ENCODE measurements at regions not wholly inside any gene's neighbourhood (a gene's known extent, or its start where the extent isn't known, plus 50 kb on each side); places are given as distances from the start of the nearest gene placed in this dataset.

DNA sequence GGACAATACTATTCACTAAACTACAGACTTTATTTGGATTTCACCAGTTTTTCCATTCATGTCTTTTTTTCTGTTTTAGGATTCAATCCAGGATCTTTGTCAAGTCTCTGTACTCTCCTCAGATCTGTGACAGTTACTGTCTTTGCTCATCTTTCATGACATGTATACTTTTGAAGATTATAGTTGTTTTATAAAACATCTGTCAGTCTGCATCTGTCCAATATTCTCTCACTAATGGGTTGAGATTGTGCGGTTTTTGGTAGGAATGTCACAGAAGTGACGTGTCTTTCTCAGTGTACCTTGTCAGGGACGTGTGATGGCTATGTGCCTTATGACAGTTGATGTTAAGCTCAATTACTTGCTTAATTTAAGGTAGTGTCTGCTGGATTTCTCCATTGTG lies 124.9 kb upstream of the TPK1 start:
- DNase-seq (ENCODE audit: extremely low read depth, low read depth): no peak
- TF ChIP-seq, protein P1, sequence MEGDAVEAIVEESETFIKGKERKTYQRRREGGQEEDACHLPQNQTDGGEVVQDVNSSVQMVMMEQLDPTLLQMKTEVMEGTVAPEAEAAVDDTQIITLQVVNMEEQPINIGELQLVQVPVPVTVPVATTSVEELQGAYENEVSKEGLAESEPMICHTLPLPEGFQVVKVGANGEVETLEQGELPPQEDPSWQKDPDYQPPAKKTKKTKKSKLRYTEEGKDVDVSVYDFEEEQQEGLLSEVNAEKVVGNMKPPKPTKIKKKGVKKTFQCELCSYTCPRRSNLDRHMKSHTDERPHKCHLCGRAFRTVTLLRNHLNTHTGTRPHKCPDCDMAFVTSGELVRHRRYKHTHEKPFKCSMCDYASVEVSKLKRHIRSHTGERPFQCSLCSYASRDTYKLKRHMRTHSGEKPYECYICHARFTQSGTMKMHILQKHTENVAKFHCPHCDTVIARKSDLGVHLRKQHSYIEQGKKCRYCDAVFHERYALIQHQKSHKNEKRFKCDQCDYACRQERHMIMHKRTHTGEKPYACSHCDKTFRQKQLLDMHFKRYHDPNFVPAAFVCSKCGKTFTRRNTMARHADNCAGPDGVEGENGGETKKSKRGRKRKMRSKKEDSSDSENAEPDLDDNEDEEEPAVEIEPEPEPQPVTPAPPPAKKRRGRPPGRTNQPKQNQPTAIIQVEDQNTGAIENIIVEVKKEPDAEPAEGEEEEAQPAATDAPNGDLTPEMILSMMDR (IDR thresholded peaks at IDR 0.05; ENCODE audit: low read depth, low read length): no peak

DNA sequence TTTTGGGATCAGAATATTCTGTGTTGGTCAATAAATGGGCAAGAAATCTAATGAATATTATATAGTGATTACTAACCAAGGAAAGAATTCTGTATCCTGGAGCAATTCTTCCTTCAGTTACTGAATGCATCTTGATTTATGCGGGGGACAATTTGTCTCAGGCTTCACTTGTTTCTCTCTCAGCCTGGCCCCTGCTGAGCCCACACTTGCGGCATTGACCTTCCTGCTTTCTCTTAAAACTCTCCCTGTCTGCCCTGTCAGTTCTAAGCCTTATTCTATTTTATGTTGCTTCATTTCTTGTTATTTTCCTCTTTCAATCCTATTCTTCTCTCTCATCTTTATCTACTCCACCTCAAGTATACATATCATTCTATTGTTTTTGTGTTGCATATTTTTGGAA lies 122.1 kb upstream of the TPK1 start:
- TF ChIP-seq, protein P1 (IDR thresholded peaks at IDR 0.05; ENCODE audit: low read depth, low read length): no peak

GRCh38 chr7:144955422-144955821 lies 119.6 kb upstream of the TPK1 start:
- DNase-seq (ENCODE audit: extremely low read depth, low read depth): no peak
- TF ChIP-seq, protein P1 (IDR thresholded peaks at IDR 0.05; ENCODE audit: low read depth, low read length): no peak

More for the DNA sequence above, 122.1 kb upstream of the TPK1 start:
- no peak for DNase-seq (ENCODE audit: extremely low read depth, low read depth)

DNA sequence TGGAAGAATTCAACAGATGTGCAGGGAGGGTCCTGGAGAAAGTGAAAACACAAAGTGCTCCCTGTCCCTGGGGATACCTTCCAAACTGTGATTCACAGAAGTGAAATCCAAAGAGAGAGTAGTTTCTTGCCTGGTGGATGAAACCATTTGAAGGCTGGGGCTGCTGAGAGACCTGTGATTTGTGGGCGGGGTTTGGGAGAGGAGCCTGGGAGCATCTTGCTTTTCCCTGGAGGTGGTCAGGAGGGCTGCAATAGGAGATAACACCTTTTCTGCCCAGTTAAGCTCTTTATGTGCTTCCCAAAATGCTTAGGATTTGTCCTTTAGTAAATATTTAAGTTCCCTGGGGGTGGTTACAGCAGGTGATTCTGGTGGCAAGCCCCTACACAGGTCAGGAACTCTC lies 105.3 kb upstream of the TPK1 start:
- TF ChIP-seq, protein P1 (IDR thresholded peaks at IDR 0.05; ENCODE audit: low read depth, low read length): no peak
- no peak for DNase-seq (ENCODE audit: extremely low read depth, low read depth)

DNA sequence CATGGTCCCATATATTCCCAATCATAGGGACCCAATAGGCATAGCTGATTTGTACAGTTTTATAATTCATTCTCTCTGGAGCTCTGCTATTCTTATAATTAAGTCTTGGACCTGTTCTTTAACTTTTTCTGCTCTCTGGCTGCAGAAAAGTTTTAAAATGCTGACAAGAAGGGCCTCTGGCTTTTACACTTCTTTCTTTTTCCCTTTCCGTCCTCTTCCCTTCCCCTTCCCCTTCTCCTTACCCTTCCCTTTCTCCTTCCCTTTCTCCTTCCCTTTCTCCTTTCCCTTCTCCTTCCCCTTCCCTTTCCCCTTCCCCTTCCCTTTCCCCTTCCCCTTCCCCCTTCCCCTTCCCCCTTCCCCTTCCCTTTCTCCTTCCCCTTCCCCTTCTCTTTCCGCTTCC lies 101.3 kb upstream of the TPK1 start:
- no peak for DNase-seq (ENCODE audit: extremely low read depth, low read depth)
- TF ChIP-seq, protein P1 (IDR thresholded peaks at IDR 0.05; ENCODE audit: low read depth, low read length): no peak

- TF ChIP-seq, protein P1 (IDR thresholded peaks at IDR 0.05; ENCODE audit: low read depth, low read length): no peak
- DNase-seq (ENCODE audit: extremely low read depth, low read depth): no peak
These were observed 100.5 kb upstream of the TPK1 start for GRCh38 chr7:144936314-144936713.

DNA sequence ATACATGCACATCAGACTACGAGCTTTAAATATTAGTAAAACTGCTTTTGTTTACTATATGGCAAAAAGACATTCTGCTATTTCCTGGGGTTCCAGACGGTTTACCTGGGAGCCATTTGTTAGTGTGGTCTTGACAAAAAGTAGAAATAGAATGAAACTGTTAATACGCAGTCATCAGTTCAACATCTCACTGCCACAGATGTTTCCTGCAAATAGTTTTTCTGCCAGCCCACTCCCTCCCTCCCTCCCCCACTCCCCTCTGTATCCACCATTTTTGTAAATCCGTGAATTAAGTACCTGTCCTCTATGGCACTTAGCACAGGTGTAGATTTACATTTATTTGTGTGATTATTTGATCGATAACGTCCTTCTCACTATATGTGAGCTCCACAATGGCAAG lies 74.6 kb upstream of the TPK1 start:
- no peak for DNase-seq (ENCODE audit: extremely low read depth, low read depth)
- TF ChIP-seq, protein P1 (IDR thresholded peaks at IDR 0.05; ENCODE audit: low read depth, low read length): no peak

Measured in AG09319 (cell line).